ENCODE measurements at regions not wholly inside any gene's neighbourhood (a gene's known extent, or its start where the extent isn't known, plus 50 kb on each side); places are given as distances from the start of the nearest gene placed in this dataset.

DNA sequence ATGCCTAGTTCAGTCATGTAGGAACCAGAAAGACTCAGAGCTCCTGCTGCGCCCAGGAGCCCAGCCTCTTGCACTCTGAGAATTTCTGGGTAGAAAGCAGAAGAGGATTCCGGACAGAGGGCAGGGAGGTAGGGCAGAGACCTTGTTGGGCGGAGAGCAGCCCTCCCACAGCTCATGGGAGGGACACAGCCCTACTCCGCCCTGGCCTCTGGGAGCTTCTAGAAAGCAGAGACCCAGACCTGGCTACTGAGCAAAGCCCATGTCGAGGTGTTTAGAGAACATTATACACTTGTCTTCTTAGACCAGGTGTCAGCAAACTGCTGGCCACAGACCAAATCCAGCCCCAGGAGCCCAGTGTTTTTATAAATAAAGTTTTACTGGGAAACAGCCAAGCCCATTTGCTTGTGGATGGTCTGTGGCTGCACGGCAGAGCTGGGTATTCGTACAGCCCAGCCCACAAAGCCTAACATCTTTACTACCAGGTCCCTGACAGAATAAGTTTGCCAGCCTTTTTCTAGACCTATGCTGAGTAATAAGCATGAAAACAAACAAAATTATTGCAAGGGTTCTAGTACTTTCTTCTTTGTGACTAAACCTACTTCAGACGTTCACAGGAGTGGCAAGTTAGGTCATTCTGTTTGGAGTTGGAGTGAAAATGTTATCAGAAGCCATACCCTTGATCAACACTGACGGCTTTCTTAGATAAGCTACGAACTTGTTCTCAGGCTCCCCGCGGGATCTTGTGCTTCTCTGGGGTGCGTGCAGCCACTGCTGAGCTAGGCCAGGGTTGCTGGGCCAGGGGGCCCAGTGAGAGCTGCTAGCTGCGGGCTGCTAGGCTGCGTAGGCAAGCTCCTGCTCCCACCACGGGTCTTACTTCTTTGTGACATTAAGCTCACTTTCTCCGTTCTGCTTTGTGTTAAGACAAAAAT is 235.1 kb upstream of the FOXQ1 start:
- TF ChIP-seq CTCF (IDR thresholded peaks at IDR 0.05; ENCODE audit: low read depth, low read length) (no peak), EZH2phosphoT487 (IDR thresholded peaks at IDR 0.05; ENCODE audit: low read depth) (no peak)
